MCF 10A (cell line): ENCODE measurements at regions not wholly inside any gene's neighbourhood (a gene's known extent, or its start where the extent isn't known, plus 50 kb on each side); places are given as distances from the start of the nearest gene placed in this dataset.

Experiments used
- BruUV-seq: library from RNA; stranded (reverse); fragments of 400-500 nt; replicated peaks from 2 replicates; lab custom pipeline; 2021; lab: Mats Ljungman, UMichigan
- CTCF ChIA-PET: fragments of 300-600 bp; sonication (Branson Sonifier 250); formaldehyde crosslinking; extraction: SDS; loops from one replicate; lab custom pipeline; 2021; ENCODE audit warnings: antibody characterized with exemption, inconsistent platforms; lab: Yijun Ruan, JAX
- POLR2A ChIA-PET: fragments of 300-600, 350-650 bp; sonication (Branson Sonifier 250); formaldehyde crosslinking; extraction: SDS; loops from one replicate; lab custom pipeline; 2020; ENCODE audit warnings: antibody characterized with exemption, inconsistent platforms; lab: Yijun Ruan, JAX
- DNase-seq: peaks from one replicate; pipeline ENCODE4 v3.0.0-alpha.2; 2018; ENCODE audit not compliant: unreplicated experiment
- H3K27ac Mint-ChIP-seq: one replicate; pipeline ENCODE4 v1.8.0; 2022; ENCODE audit warnings: mild to moderate bottlenecking, low read depth, mixed read lengths; ENCODE audit not compliant: unreplicated experiment
- H3K27me3 Mint-ChIP-seq: one replicate; pipeline ENCODE4 v1.8.0; 2022; ENCODE audit warnings: mixed read lengths; ENCODE audit not compliant: insufficient read depth, unreplicated experiment
- H3K36me3 Mint-ChIP-seq: one replicate; pipeline ENCODE4 v1.8.0; 2022; ENCODE audit warnings: mild to moderate bottlenecking, moderate library complexity, mixed read lengths; ENCODE audit not compliant: insufficient read depth, unreplicated experiment
- H3K4me1 Mint-ChIP-seq: one replicate; pipeline ENCODE4 v1.8.0; 2022; ENCODE audit warnings: mixed read lengths; ENCODE audit not compliant: insufficient read depth, unreplicated experiment
- H3K4me3 Mint-ChIP-seq: one replicate; pipeline ENCODE4 v1.8.0; 2022; ENCODE audit warnings: mild to moderate bottlenecking, moderate library complexity, mixed read lengths; ENCODE audit not compliant: unreplicated experiment
- H3K9me3 Mint-ChIP-seq: one replicate; pipeline ENCODE4 v1.8.0; 2022; ENCODE audit warnings: mixed read lengths; ENCODE audit not compliant: unreplicated experiment
- intact Hi-C: fragments of 100-400 bp; cut with micrococcal nuclease; formaldehyde crosslinking; loops from 2 replicates; pipeline ENCODE4 v1.14.1; 2022
- TF ChIP-seq, protein P1 (sequence below): fragments of 200-600 bp; IDR thresholded peaks from one replicate; pipeline ENCODE4 v1.8.0; 2022; ENCODE audit warnings: antibody characterized with exemption, mild to moderate bottlenecking; ENCODE audit not compliant: unreplicated experiment

DNA sequence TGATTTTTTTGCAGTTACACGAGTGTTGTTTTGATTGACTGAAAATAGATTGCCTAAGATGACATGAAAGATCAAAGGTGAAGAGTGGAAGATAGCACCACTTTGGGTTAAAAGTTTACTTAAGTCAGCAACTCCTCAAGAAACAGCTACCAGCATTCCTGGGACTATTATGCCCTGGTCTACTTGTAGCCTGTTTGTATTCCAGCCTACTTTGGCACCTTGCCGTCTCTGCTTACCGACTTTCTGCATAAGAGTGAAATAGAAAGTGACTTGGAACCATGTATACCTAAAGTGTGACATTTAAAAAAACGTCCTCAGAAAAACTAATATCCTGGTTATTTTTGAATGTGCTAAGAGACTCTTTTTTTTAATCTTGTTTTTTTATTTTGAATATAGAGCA, 631.5 kb upstream of the PTBP2 start:
- intact Hi-C loops, result no loop called here
- no TSS peak for BruUV-seq
- Mint-ChIP-seq H3K4me1 (no peaks in the 10 kb centered on the region), H3K27me3 (no peaks in the 10 kb centered on the region), H3K9me3 (no peaks in the 10 kb centered on the region), H3K4me3 (no peak overlapping the region), H3K27ac (no peak overlapping the region), H3K36me3 (no peaks in the 10 kb centered on the region)
- ChIA-PET CTCF (interaction anchor here (0.6 kb wide), 1 partner anchor 18 kb away, joined by 3 read pairs; no protein-coding TSS in a partner anchor), POLR2A (interaction anchor here (0.7 kb wide), 1 partner anchor 63 kb away, joined by 3 read pairs; no protein-coding TSS in a partner anchor)
- DNase-seq, result no peak
- TF ChIP-seq, protein P1, sequence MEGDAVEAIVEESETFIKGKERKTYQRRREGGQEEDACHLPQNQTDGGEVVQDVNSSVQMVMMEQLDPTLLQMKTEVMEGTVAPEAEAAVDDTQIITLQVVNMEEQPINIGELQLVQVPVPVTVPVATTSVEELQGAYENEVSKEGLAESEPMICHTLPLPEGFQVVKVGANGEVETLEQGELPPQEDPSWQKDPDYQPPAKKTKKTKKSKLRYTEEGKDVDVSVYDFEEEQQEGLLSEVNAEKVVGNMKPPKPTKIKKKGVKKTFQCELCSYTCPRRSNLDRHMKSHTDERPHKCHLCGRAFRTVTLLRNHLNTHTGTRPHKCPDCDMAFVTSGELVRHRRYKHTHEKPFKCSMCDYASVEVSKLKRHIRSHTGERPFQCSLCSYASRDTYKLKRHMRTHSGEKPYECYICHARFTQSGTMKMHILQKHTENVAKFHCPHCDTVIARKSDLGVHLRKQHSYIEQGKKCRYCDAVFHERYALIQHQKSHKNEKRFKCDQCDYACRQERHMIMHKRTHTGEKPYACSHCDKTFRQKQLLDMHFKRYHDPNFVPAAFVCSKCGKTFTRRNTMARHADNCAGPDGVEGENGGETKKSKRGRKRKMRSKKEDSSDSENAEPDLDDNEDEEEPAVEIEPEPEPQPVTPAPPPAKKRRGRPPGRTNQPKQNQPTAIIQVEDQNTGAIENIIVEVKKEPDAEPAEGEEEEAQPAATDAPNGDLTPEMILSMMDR, result no peak

GRCh38 chr1:96095849-96096612, 625.6 kb upstream of the PTBP2 start:
- H3K27ac Mint-ChIP-seq, result no peak overlapping the region
- intact Hi-C loops, result no loop called here
- TF ChIP-seq, protein P1, result no peak
- ChIA-PET CTCF (no interaction called here), POLR2A (no interaction called here)
- no TSS peak for BruUV-seq
- H3K4me3 Mint-ChIP-seq, result no peak overlapping the region
- no peaks in the 10 kb centered on the region for H3K36me3 Mint-ChIP-seq
- no peak for DNase-seq
- H3K9me3 Mint-ChIP-seq, result no peaks in the 10 kb centered on the region
- peaks cover 7% of the 10 kb centered on the region for H3K4me1 Mint-ChIP-seq
- H3K27me3 Mint-ChIP-seq, result no peaks in the 10 kb centered on the region

DNA sequence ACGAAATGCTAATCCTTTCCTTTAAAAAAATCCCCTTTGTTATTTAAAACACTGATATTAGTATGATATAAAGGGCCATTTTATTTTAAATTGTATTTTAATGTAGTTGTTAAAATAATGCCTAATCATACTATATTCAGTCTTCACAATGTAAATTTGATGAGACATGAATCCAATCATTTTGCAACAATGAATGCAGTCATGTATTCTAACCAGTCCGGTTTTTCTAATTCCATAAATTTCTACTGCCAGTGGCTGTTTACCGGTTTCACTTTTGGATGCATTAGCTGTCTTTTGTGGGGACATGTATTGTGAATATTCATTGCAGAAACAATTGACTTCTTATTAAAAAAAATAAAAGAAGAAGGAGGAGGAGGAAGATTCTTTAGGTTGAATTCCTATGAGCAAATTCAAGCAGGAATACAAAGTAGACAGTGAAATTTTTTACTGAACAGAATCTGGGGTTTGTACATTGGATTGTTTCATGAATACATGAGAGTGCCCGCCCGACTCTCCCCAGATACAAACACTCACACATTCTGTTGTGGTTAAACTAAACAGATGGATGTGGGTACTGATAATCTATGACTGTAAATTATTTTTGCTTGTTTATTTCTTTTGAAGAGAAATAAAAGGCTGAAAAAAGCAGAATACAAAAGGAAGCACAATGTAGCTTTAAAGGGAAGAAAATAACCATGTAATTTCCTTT, 624.8 kb upstream of the PTBP2 start:
- ChIA-PET CTCF (no interaction called here), POLR2A (no interaction called here)
- intact Hi-C loops, result no loop called here
- H3K36me3 Mint-ChIP-seq, result no peaks in the 10 kb centered on the region
- TF ChIP-seq, protein P1, result no peak
- H3K27me3 Mint-ChIP-seq, result no peaks in the 10 kb centered on the region
- no peaks in the 10 kb centered on the region for H3K9me3 Mint-ChIP-seq
- peaks cover 7% of the 10 kb centered on the region for H3K4me1 Mint-ChIP-seq
- H3K4me3 Mint-ChIP-seq, result no peak overlapping the region
- no peak for DNase-seq
- H3K27ac Mint-ChIP-seq, result no peak overlapping the region
- no TSS peak for BruUV-seq

DNA sequence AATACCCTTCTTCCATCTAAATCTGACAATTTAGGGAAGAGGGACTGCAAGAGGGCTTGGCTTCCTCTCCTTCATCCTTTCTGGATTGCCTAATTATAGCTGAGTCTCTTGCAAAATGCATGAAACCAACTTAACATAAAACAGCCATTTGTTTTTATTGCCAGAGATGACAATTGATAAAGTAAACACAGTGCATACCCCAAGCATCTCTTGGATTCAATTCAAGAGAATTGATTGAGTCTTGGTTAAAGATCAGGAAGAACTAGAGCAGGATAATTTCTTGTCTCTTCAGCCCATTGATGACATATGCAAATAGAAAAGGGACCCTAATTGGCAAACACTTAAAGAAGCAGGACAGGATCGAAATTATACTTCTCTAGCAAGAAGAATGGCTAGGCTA, 617.1 kb upstream of the PTBP2 start:
- no peak for DNase-seq
- H3K36me3 Mint-ChIP-seq, result no peaks in the 10 kb centered on the region
- TF ChIP-seq, protein P1, result no peak
- POLR2A ChIA-PET, result no interaction called here
- H3K4me1 Mint-ChIP-seq, result no peaks in the 10 kb centered on the region
- intact Hi-C loops, result no loop called here
- H3K4me3 Mint-ChIP-seq, result no peak overlapping the region
- no TSS peak for BruUV-seq
- CTCF ChIA-PET, result no interaction called here
- no peak overlapping the region for H3K27ac Mint-ChIP-seq
- H3K27me3 Mint-ChIP-seq, result no peaks in the 10 kb centered on the region
- H3K9me3 Mint-ChIP-seq, result no peaks in the 10 kb centered on the region
